ENCODE measurements at regions not wholly inside any gene's neighbourhood (a gene's known extent, or its start where the extent isn't known, plus 50 kb on each side); places are given as distances from the start of the nearest gene placed in this dataset.

DNA sequence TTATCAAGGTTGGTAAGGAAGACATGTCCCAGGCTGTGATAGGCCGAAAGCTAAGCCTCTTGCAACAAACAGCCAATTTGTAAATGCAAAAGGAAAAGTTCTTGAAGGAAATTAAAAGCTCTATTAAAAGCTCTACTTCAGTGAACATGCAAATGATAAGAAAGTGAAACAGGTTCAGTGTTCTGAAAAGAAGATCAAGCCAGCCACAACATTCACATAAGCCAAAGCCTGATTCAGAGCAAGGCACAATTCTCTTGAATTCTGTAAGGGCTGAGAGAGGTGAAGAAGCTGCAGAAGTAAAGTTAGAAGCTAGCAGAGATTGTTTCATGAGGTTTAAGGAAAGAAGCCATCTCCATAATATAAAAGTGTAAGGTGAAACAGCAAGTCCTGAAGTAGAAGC, 1259.5 kb upstream of the PIK3C3 start:
- DNase-seq: no peak

DNA sequence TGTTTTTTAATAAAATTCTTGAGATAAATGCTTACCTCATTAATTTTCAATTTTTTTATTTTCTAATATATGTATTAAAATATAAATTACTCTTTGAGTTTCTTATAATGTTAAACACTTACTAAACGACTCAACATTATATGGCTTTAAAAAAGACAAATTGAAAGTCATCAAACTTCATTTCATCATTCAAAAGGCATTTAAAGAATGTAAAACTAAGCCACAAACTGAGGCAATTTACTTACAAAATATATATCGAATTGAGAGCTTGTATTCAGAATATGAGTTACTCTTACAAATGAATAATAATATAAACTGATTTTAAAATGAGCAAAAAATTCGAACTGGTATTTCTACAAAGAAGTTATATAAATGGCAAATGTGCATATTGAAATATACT, 1262.2 kb upstream of the PIK3C3 start:
- no peak for DNase-seq

DNA sequence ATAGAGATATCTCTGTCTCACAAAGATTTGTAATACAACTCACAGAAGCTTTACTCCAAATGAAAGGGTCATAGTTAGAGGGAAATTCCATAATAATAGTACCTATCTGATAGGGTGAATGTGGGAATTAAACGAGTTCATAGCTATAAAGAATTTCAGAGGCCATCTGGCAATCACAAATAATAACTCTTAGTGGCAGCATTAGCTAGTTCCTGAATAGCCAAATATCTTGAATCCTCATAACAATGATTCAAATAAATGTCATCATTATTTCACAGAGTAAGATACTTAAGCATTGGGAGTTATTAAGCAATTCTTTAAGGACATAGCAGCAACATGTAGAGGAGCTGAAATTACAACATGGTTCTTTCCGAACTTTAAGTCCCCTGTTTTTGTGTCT, 1265.0 kb upstream of the PIK3C3 start:
- DNase-seq: no peak

DNA sequence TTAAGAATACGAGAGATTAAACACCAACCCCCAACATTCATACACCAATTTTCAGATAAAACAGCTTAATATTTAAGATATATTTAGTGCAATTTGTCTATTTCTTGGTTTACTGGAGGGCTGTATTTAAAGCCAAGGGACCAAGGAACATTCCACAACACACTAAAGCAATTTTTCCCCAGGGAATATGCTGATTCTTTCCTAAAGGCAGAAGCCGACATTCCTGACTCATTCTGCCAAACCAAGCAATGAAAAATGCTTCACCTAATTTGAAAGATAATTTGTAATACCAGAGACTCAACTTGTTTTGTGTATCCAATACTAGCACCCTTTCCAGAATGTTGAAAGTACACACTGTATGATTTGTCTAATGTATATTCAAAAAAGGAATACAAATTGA, 1267.6 kb upstream of the PIK3C3 start:
- no peak for DNase-seq

DNA sequence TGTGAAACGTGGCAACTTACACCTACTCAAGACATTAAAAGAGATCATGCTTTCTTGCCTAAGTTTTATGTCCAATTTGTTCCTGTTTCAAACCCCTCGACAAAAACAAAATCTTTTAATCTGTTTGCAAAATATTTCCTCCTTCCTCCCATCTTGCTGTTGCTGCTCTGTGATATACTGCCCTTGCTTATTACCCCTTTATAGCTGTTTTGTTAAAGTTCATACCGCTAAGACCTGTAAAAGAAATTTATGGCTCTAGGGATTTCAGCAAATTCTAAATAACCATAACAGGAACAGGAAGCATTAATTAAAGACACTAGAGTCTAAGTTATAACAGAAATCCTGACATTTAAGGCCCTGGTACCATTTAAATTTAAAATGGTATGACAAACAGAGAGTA, 1268.2 kb upstream of the PIK3C3 start:
- no peak for DNase-seq

DNA sequence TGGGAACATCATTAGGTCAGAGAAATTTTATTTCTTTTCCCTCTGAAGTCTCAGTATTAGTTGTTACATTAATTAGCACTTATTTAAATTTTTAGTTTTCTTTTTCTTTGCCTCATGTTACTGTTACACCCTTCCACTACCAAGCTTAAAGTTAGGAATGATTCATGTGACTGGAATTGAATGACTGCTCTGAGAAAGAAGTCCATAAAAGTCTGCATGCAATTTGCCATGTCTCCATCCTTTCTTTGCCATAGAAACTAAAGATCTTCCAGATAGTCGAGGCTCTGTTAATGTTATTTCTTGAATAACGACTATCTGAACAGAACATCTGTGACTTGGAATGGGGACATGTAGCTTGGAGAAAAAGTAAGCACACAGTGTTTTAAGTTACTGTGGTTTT, 1269.8 kb upstream of the PIK3C3 start:
- DNase-seq: no peak

DNA sequence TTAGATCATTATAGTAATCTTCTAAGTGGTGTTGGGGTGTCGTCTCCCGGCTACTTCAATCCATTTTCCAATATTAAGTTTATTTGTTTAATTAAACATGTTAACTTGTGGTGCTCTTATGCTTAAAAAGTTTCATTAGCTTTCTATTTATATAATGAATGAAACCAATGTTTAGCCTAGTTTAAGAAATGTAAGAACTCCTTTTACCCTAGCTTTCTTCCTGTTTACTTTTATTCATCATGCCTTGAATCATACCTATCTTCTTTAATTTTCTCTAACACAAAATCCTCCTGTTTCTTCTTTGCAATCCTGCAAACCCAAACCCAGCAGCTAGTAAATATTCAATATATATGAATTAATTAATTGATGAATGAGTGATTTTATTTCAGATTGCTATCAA, 1276.7 kb upstream of the PIK3C3 start:
- no peak for DNase-seq

DNA sequence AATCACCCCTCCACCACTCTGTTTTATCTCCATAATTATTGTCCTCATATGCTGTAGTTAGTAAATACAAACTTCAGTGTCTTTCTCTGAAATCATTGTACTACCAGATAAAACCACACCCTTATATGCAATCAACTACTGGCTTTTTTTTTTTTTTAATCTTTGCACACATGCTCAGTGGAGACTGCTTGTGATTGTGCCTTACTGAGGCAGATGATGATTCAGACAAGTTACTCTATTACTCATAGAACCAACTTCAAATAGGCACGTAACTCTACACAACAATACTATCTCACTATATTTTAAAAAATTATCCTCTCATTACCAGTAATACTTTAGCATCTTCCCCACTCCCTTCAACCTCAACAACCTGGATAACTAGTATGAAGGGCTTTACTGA, 1278.4 kb upstream of the PIK3C3 start:
- DNase-seq: no peak

DNA sequence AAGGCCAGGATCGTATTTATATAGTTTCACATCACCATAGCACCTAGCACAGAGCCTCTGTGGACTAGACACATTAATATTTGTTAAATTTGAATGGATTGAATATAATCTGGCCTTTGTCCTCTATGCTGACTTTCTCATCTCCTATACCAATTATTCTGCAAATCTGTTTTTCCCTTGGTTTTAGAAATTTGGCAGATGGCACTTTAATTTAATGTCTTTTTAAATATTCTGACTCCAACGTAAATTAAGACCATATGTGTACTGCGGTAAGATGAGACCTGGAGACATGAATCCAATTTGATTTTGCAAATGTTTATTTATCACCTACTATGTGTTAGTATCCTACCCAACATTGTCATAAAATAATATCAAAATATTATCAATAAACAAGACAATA, 1281.9 kb upstream of the PIK3C3 start:
- no peak for DNase-seq

DNA sequence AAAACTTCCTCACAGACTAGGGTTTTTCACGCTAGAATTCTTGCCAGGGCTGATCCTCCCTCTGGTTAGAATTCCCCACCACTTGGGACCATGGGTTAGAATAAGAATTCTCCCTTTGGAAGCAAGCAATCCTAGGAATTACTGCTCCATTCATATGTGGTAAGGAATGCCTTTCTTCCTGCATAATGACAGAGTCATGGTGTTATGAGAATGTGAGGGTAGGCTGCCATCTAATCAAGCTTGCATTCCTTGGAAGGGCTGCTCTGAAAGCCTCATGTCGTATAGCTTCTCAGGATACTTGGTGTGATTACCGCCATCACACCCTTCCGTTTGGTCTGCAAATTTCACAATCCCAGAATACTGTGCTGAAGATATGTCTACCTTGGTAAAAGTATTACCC, 1282.4 kb upstream of the PIK3C3 start:
- DNase-seq: no peak

DNA sequence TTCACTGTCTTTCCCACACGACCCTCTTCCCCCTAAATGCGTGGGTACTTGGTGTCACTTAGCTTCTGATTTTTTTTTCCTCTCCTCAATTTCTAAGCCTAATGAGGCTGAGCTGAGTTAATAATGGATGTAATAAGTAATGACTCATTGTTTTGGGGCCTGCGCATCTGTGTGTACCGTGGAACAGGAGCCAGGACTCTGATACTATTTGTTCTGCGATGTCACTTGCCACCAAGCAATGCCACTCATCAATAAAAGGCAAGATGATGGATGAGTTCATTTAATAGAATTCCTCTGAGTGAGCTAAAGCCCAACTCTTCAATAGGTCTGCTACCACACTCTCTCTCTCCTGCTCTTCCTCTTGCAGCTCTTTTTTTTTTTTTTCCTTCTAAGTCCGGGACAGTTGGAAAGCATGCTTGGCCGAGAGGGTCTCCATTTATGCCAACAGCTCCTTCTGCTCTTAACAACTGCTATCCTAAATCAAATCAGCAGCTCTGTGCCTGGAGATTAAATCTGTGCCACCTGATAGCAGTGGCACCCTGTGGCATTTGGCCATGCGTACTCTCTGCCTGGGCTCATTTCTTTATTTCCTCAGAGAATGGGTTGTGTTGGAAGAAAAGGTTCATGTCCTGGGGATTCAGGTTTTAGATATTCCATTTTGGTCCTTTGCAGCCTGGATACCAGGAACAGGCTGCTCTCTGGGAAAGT, 1284.2 kb upstream of the PIK3C3 start:
- DNase-seq: no peak

DNA sequence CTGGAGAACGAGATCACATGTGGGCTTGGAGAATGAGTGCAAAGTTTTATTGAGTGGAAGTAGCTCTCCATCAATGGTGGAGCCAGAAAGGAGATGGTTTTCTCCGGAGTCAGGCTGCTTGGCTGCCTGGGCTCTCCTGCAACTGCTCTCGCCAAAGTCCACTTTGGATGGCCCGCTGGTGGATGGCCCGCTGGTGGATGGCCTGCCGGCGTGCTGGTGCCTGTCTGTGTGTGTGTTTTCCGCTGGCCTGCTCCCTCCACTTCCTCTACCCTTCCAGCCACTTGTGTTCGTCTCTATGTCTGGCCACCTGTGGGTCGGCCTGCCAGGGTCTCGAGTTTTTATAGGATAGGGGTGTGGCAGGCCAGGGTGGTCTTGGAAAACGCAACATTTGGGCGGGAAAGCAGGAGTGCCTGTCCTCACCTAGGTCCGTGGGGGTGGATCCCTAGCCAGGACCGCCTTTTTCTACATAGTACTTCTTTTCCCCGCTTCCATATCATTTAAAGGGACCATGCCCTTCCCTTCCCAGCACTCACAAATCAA, 1292.1 kb upstream of the PIK3C3 start:
- DNase-seq: no peak

DNA sequence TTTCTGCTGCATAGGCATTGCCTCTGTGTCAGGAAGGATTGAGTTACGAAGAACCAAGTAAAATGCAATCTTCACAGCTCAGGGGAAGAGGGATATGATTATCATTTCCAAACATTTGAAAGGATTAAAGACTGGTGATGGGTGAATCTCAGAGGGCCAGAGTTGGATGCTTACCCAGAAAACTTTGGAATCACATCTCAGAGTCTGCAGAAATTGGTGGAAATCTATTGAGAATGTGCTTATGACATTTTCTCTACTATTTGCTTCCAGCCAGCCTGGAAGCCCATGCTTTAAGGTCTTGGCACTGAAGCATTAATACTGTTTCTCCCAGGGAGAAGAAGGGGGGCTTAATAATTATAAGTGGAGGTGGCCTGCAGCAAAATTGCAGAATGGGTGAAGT, 1301.4 kb upstream of the PIK3C3 start:
- no peak for DNase-seq

DNA sequence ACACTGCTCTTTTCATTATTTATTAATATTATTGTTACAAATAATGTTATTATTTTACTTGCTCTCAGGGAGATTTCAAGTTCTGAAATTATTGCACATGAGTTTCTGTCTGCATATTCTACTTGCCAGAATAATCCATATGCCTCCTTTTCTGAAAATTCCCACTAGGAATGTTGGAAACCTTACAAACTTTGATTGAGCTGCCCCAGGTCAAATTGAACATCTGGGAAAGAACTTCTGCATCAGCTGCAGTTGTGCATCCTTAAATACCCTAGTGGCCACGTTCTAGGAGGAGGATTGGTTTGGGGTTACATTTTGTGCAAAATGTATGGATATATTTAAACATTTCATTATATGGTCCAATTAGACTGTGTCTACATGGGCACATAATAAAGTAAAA, 1302.7 kb upstream of the PIK3C3 start:
- DNase-seq: no peak

DNA sequence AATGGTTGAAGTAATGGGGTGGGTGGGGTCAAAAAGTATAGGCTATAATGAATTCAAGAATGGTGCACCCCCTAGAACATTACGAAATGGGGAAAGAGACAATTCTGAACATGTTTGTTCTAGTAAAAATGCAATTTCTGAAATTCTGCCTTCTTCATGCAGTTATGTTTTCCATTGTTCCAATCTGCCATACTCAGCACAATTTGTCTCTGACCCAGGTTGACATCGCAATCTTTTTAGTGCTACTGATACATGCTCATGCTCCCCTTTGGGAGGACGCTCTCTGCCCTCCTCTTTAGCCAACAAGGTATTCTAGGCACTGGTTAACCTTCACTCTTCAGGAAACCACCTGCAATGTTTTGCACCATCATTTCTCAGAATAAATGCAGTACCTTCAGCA, 1303.9 kb upstream of the PIK3C3 start:
- DNase-seq: no peak

DNA sequence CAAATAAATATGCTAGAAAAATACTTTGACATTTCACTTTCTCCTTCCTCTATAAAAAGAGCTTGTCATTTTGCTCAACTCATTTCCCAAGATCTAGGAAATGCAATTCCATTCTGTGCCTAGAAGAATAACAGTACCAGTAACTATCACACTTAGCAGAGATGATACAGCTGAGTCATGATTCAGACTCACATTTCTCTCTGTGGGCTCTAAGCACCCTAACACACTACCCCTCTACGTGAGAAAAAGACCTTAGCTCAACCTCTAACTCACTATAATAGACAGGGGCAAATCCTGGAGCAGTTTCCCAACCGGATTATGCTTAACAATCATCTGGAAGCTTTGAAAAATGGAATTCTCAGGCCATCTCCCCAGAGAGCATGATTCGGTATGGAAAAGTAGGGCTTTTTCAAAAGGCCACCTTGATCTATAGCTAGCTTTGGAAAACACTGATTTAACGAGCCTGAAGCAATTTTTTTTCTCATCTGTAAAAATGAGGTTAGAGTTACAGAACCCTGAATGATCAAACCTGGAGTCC, 1312.3 kb upstream of the PIK3C3 start:
- no peak for DNase-seq

DNA sequence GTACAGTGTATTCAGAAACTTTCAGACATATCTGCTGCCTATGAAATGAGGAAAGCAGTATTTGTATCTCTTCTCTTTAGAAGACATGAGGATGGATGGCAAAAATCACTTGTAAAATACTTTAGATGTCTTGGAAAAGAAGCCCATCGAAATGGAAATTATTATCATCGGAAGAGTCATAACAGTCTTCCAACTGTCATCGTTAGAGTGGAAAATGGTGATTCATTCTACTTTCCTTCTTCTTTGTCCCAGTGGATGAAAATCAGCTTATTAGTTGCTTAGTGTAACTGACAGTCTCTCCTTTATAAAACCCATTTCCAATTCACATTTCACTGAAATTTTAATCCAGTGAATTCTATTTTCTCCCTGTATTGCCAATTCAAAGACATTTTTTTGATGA, 1323.7 kb upstream of the PIK3C3 start:
- DNase-seq: no peak

DNA sequence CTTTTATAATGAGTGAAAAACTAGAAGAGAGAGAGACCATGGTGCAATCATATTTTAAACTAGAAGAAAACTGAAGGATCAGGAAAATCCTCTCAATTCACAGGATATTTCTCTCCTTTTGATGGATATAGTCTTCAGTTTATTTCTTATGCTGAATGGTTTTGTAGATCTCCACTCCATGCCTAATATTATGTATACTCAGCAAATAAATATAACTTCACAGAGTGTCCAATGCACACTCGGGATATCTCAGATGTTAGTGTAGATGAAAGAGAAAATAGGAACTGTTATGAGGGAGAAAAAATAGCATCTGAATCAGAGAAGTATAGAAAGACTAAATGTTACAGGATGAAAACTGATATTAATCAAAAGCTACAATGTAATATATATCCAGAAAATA, 1324.5 kb upstream of the PIK3C3 start:
- DNase-seq: no peak

DNA sequence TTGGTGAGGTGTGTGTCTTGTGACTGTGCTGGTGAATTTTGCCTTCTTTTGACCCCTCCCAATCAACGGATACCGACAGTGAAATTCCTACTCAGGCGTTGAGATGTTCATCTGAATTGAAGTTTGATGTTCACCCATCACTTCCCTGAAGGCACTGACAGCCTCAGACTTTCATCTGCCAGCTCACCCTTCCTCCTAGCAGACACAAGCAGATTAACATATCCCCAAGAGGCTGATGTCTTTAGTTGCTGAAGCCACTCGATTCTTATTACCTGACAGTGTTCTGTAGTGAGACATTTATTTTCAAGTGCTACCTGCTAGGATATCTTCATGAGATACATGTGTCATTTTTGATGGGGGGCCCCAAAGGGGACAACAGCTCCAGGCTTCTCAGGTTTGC, 1330.1 kb upstream of the PIK3C3 start:
- DNase-seq: no peak

DNA sequence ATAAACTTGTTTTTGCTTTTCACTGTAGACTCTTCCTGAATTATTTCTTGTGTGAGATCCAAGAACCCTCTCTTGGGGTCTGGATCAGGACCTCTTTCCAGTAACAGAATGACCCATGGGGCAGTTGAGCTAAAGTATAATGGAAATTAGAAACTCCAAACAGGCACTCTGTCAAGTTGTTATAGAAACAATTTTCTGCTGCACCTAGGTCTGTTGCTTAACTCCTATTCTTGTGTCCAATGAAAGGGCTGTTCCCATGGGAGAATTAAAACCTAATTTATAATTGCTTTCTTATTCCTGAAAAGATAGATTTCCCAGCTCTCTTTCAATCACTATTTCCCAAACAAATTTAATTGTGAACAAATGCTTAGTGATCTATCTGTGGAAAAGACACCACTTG, 1341.3 kb upstream of the PIK3C3 start:
- no peak for DNase-seq

DNA sequence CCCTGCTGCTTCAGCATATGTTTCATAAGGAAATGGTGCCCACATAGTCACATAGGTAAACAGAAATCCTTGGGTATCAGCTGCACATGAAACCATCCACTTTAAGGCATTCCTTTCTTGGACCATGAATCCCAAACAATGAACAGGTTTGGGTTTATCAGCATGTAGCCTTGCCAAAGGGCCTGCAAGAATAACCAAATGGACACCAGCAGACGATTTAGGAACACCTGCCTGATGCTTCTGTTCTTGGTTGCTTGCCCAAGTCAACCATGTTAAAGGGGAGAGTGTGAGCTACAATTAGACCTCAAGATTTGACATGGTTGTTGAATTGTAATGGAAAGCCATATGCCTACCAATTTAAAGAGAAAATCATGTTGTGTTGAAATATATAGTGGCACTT, 1342.7 kb upstream of the PIK3C3 start:
- no peak for DNase-seq

DNA sequence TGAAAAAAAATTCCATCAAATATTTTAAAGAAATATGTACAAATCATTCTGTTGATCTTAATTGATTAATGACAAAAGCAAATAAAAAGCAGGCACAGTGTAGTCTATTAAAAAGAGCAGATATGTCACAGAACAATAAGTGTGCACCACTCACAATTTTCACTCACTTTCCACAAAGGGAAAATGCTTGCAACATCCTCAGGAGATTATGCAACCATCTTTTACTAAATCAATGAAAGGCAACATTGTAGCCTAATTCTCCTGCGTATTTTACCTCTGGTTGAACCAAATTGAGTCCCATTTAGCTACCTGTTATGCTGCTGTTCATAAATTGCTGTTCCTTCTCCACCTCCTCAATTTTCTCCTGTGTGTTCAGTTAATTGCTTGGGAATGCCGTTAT, 1346.8 kb upstream of the PIK3C3 start:
- DNase-seq: no peak

DNA sequence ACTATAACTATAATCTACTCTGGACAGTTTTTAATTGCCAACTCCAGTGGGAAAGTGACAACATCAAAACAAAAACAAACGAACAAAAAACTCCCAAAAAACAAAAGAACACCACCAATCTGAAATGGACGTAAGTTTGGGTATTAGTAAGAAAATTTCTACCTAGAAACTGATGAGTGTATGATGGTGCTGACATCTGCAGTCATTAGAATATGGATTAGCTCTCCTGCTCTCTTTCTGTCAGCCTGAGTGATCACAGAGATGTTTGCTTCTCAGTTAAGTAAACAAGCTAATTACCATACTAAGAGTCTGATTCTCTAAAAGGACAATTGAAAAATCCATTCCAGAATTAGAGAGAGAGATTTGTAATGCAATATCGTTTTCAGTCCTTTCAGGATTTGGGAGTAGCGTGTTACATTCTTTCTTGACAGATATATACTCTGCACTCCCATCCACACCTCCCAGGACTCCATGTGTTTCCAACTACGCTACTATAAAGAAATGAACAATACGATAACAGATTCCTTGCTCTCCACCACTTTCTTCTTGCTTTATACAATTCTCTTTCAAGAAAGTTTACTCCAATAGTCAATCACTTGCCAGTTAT, 1347.4 kb upstream of the PIK3C3 start:
- DNase-seq: no peak

DNA sequence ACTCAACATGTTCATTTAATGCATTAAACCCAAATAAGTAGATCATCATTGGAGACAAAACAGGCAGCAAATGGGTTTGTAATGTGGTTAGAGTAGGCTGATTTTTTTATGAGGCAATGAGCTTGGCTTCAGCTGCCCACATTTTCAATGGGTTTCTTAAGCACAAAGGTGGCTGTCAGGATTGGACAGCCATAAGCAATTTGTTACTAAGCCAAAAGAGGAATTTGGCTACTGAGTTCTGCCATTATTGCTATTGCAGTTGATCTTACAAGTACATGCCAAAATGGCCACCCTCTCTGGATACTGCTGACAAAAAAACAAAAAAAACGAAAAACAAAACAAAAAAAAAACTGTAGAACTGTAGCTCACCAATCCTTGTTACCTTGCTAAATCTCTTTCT, 1348.0 kb upstream of the PIK3C3 start:
- DNase-seq: no peak

DNA sequence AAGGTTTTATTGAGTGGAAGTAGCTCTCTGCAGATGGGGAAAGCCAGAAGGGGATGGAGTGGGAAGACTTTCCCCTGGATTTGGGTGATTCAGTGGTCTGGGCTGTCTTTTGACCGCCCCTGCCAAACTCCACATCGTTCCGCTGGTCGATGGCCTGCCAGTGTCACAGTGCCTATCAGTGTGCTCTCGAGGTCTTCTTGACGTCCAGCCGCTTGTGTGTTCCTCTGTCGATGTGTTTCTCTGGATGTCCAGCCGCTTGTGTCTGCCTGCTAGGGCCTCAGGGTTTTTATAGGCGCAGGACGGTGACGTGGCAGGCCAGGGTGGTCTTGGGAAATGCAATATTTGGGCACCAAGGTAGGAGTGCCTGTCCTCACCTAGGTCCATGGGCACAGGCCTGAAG, 1371.4 kb upstream of the PIK3C3 start:
- no peak for DNase-seq

Measured in GDM1 (cell line).